NCI-H1048 (cell line): ENCODE measurements at regions not wholly inside any gene's neighbourhood (a gene's known extent, or its start where the extent isn't known, plus 50 kb on each side); places are given as distances from the start of the nearest gene placed in this dataset.
"Not testable (repeated sequence)": the region's sequence is repeated elsewhere in the genome, so short reads cannot be mapped to it uniquely, and the experiment has no call there.

Experiments
- DNase-seq: peaks from one replicate; lab custom pipeline; 2025; lab: John Stamatoyannopoulos, UW

DNA sequence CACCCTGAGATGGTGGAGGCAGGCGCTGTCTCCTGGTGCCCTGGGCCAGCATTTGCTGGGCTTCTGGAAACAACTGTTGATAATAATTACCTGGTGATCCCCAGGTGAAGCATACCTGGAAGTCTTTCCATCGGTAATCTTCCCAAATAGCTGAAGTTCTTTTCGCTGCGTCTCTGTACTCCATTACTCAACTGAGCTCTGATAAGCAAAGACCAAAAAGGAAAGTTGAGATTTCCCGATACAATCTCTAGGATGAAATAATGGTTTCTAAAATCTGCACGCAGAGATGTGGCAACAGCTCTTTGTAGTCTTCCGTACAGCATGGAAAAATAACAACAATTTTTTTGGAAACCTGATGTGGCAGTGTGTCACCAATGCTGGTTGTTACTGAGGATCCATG is 226.5 kb downstream of the GATA3 start:
- no peak for DNase-seq

- no peak for DNase-seq
Observed at GRCh38 chr10:8282340-8282739, 227.9 kb downstream of the GATA3 start.

DNA sequence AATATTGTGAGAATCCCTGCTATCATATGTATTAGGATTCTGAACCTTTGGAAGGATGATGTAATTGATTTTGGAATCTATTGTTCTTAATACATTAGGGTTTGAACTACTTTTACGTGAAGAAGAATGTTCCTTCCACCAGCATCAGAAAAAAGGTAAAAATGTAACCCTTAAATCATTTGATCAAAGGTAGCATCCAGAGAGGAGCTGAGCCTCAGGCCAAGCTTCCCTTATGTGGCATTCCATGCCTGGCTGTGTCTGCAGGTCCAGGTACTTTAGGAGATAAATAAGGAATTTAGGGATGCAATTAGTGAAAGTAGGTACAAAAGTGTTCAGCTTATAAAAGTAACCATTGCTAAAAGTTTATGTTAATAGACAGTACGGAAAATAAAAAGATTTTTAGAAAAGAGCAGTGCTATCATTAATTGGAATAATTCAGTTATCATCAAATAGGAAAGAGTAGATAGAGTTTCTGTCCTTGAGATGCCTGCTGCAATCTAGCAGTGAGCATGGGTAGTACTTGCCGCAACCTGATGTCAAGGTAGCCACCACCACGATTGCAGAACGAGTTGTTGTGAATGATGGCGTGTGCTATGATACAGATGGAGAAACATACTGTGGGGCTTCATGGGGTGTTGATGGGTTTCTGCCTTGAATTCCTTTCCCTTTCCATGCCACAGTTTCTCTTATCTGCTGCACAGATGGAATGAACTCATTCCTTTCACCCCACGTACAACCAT is 228.8 kb downstream of the GATA3 start:
- no peak for DNase-seq

DNA sequence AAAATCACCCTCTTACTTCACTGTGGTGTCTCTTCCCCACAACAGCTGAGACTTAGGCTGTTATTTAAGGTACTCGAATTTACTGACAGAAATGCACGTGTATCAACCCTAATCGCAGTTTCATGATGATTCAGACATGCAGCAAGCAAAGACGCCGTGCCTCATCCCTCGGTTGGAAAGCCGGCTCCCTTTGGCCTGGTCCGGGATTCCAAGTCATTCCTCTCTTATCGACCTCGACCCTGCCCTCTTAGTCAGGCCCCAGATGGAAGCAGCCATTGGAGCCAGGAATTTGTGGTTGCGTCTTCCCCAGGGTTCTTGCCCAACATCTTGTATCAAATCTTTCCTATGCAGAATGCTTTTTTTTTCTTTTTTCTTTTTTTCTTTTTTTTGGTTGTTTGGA is 229.5 kb downstream of the GATA3 start:
- DNase-seq, result no peak

- not testable (repeated sequence) for DNase-seq
Observed at GRCh38 chr10:8285970-8286369, 231.5 kb downstream of the GATA3 start.

GRCh38 chr10:8288600-8288999 is 234.1 kb downstream of the GATA3 start:
- DNase-seq, result no peak

GRCh38 chr10:8289186-8289924 is 234.9 kb downstream of the GATA3 start:
- DNase-seq, result no peak

- DNase-seq, result no peak
Observed at GRCh38 chr10:8294779-8295178, 240.3 kb downstream of the GATA3 start.

DNA sequence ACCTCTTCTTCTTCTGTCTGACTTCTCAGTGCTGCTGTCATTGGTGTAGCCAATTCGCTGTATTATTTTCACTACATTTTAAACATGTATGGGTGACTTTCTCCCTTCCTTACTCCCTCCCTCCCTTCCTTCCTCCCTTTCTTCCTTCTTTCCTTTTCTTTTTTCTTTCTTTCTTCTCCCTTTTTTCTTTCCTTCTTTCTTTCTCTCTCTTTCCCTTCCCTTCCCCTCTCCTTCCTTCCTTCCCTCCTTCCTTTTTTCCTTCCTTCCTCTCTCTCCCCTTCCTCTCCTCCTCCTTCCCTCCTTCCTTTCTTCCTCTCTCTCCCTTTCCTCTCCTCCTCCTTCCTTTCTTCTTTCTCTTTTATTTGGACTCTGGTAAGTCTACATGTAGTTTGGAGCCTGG is 240.8 kb downstream of the GATA3 start:
- no peak for DNase-seq

- no peak for DNase-seq
Observed at GRCh38 chr10:8296090-8296733, 241.7 kb downstream of the GATA3 start.

DNA sequence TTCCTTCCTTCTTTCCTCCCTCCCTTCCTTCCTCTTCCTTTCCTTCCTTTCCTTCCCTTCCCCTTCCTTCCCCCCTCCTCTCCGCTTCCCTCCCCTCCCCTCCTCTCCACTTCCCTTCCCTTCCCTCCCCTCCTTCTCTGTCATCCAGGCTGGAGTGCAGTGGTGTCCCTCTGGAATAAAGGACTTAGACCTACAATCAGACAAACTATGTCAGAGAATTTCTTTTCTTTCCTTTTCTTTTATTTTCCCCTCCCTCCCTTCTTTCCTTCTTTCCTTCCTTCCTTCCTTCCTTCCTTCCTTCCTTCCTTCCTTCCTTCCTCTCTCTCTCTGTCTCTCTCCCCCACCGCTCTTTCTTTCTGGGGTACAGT is 242.2 kb downstream of the GATA3 start:
- no peak for DNase-seq

DNA sequence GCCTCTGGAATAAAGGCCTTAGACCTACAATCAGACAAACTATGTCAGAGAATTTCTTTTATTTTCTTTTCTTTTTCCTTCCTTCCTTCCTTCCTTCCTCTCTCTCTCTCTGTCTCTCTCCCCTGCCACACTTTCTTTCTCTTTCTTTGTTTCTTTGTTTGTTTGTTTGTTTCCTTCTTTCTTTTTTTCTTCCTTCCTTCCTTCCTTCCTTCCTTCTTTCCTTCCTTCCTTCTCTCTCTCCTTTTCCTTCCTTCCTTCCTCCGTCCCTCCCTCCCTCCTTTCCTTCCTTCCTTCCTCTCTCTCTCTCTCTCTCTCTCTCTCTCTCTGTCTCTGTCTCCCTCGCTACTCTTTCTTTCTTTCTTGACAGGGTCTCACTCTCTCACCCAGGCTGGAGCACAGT is 242.6 kb downstream of the GATA3 start:
- DNase-seq, result no peak

DNA sequence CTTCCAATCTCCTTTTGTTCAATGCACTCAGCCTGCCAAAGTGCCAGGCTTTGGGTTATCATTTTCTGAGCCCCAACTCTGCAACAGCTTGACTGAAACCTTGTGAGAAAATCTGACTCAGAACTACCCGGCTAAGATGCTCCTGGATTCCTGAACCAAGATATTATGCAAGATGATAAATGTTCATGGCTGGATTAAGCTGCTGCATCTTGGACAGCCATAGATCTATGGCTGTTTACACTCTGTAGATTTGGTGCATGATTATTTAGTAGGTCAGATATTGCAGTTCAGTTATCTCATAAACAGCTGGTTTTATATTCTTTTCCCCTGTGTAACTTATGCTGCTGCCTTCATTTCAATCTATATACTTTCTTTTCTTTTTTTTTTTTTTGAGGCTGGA is 243.5 kb downstream of the GATA3 start:
- DNase-seq, result no peak

DNA sequence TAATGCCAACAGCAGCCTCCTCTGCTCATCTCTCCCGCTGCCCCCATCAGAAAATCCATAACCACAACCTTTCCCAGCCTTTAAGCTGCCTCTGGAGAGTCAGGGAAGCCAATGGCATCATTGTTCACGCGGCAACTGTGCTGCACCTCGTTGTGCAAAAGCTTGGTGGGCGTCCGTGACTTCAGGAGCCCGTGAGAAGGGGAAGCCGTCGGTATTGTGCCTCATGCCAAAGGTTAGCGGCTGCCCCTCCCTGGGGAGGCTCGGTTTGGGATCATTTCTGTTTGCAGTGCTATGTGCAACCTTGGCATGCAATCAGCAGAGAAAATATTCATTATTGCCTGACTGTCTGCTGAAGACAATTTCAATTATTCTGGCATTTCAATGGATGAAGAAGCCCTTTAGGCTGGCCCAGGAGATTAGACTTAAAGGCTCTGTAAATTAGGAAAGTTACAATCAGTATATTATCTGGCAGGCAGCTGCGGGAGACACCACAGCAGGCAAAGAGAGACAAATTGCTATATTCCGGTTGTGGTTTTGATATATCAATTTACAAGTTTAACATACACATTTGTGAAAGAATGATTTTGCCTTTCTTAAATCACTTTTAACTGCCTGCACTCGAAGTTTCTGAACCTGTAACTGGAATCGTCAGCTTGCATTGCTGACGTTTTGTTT is 244.5 kb downstream of the GATA3 start:
- DNase-seq, result no peak

- no peak for DNase-seq
Observed at GRCh38 chr10:8300925-8301324, 246.4 kb downstream of the GATA3 start.

GRCh38 chr10:8301333-8301732 is 246.8 kb downstream of the GATA3 start:
- DNase-seq, result no peak

- no peak for DNase-seq
Observed at GRCh38 chr10:8301831-8302230, 247.3 kb downstream of the GATA3 start.

- no peak for DNase-seq
Observed at GRCh38 chr10:8302565-8302964, 248.1 kb downstream of the GATA3 start.

DNA sequence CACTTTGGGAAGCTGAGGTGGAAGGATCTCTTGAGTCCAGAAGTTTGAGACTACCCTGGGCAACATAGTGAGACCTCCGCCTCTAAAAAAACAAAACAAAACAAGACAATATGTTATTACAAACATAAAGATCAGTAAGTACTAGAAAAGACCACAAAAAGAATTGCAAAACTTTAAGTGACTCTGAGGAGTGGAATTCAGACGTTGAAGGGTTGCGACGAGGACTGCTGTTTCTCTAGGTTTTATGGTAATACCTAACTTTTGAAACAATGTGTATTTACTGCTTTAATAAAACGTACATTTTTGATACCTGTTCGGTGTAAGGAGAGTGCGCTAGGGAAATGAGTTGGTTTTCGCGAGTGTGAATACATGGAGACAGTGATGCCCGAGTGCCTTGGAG is 250.4 kb downstream of the GATA3 start:
- DNase-seq, result no peak

DNA sequence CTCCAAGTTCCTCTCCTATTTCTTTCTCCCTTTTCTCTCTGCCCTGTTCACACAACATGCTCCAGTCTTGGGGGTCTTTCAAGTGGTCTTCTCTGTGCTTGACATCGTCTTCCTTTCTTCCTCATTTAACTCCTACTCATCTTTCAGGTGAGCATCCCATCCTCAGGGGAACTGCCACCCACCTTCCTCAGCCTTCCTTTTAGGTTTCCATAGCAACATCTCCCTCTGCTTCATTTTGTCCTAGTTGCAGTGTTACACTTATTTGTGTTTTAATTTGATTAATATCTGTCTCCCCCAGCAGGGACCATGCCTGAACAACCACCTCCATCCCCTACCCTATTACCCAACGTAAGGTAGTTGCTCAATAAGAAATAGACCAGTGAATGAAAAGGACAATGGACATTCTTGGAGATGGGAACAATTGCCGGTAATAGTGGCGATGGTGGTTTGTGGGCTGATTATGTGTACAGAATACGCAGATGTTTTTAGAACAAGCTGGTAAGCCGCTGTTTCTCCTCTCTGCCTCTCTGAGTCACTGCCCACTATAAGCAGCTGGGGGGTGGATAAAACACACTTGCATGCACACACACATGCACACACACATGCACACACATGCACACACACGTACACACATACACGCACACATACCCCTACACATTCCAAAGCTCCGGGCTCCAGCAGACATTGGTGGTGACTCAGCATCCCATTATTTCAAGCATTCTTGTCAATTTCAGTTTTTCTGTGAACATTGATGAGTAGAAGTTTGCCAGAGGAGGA is 251.6 kb downstream of the GATA3 start:
- no peak for DNase-seq

- no peak for DNase-seq
Observed at GRCh38 chr10:8306685-8307364, 252.3 kb downstream of the GATA3 start.
